Heart right ventricle (tissue), 16 donors: ENCODE measurements at regions not wholly inside any gene's neighbourhood (a gene's known extent, or its start where the extent isn't known, plus 50 kb on each side); places are given as distances from the start of the nearest gene placed in this dataset.
"Not testable (repeated sequence)": the region's sequence is repeated elsewhere in the genome, so short reads cannot be mapped to it uniquely, and the experiment has no call there.

Source experiments
- ATAC-seq, 8 donors: fragments of 200-7000 bp; cut with Tn5 transposase; one replicate each; pipeline ENCODE4 v1.9.1; 2020; ENCODE audit warnings: mild to moderate bottlenecking in 8 of 8, moderate library complexity in 8 of 8, moderate number of reproducible peaks in 1 of 8
- DNase-seq, 2 donors: peaks; one replicate each; pipeline ENCODE4 v3.0.0-alpha.2; 2020
- H3K27ac ChIP-seq, 10 donors: fragments of 200-600 bp; sonication (generic) in 2 of 10; one replicate each; pipeline versions ENCODE4 v1.5.0 to v1.8.0; 2020 to 2022; ENCODE audit warnings: mild to moderate bottlenecking in 3 of 10
- H3K27me3 ChIP-seq, 7 donors: fragments of 200-600 bp; one replicate each; pipeline ENCODE4 v1.8.0; 2021 to 2022; ENCODE audit warnings: mild to moderate bottlenecking in 2 of 7
- H3K36me3 ChIP-seq, 9 donors: fragments of 200-600 bp; sonication (generic) in 1 of 9; one replicate each; pipeline versions ENCODE4 v1.5.0 to v1.8.0; 2020 to 2022; ENCODE audit warnings: mild to moderate bottlenecking in 2 of 9
- H3K4me1 ChIP-seq, 9 donors: fragments of 200-600 bp; sonication (generic) in 1 of 9; one replicate each; pipeline versions ENCODE4 v1.5.0 to v1.8.0; 2020 to 2022; ENCODE audit warnings: mild to moderate bottlenecking in 4 of 9
- H3K4me3 ChIP-seq, 10 donors: fragments of 200-600 bp; sonication (generic) in 2 of 10; one replicate each; pipeline versions ENCODE4 v1.5.0 to v1.8.0; 2020 to 2022; ENCODE audit warnings: mild to moderate bottlenecking in 7 of 10, moderate library complexity in 2 of 10
- H3K9me3 ChIP-seq, 11 donors: fragments of 200-600 bp in 10 of 11; sonication (generic) in 2 of 11; one replicate each; pipeline versions ENCODE4 v1.5.0 to v1.8.0; 2013 to 2022; ENCODE audit warnings: mild to moderate bottlenecking in 2 of 11, control low read depth in 1 of 11, moderate library complexity in 1 of 11
- CTCF ChIP-seq, 9 donors: fragments of 200-600 bp; sonication (generic) in 2 of 9; IDR thresholded peaks; one replicate each; pipeline versions ENCODE4 v1.5.0 to v1.8.0; 2021 to 2022; ENCODE audit warnings: antibody characterized with exemption in 9 of 9, mild to moderate bottlenecking in 5 of 9, moderate library complexity in 1 of 9
- WGBS, 2 donors: extraction: QIAGEN DNeasy Blood & Tissue Kit; methylation state at CpG; one replicate each; pipeline ENCODE4 v1.1.7; 2013; ENCODE audit warnings: inconsistent platforms in 1 of 2; 5-methylcytosine and 5-hydroxymethylcytosine counted together
- intact Hi-C, 10 donors: fragments of 100-400 bp; cut with DNase I; formaldehyde crosslinking; loops; one replicate each; pipeline versions ENCODE4 v1.11.1 to v1.14.2; 2022
- donor health status: Arrhythmogenic right ventricular cardiomyopathy.
- donor health status: ischemic (EF 13 %, LVEDD 7.1; RV severe dilation, severe dysfunction).
- donor health status: healthy with polysubstance abuse.
- donor health status: DM: no; HTN: yes; CAD: no.
- donor health status: DM: no; HTN: no; CAD: no.
- donor health status: ischemic (EF 25% LVEDD 6.9; RV normal size, moderate dysfunction).
- donor health status: ischemic (EF 25% LVEDD 5.7; RV mildly dilated, moderate dysfunction).
- donor health status: healthy.
- donor health status: DM: yes; HTN: yes; CAD: no.
- donor health status: Ischemic cardiomyopathy.
- donor health status: ischemic (EF 35%, LVEDD 5.7; RV mildly dilated, moderate dysfunction).
- donor health status: nonischemic (EF 11% LVEDD 7.7; RV severe dilation, severe dysfunction).
- donor health status: DM: yes; HTN: yes; CAD: no.
- donor health status: PGD.
- donor health status: ischemic (EF 29% LVEDD 5.4; RV normal size, mild dysfunction).
- donor health status: nonischemic (EF 23%, LVEDD 6.1; RV moderate dilation, normal function).

- ATAC-seq: no peak
- H3K4me1 ChIP-seq: peaks cover 0 to 22% (median 5%) of the 10 kb centered on the region in 9 donors
- WGBS, 2 donors: 94 to 96% methylated on average over 9 of the region's 9 CpGs
These were observed 62.0 kb upstream of the TOP1 start for GRCh38 chr20:40966516-40967185.

DNA sequence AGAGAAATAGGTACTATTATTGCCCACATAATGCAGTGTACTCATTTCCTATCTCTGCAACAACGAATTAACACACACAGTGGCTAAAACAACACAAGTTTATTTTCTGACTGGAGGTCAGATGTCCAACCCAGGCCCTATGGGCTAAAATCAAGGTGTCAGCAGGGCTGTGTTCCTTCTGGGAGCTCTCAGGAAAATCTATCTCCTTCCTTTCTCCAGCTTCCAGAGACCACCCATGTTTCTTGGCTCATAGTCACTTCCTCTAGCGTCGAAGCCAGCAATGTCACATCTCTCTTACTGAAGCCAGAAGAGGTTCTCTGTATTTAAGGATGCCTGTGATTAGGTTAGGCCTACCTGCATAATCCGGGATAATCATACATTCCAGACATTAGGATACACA lies 60.9 kb upstream of the TOP1 start:
- no peaks in the 10 kb centered on the region for H3K36me3 ChIP-seq
- peaks cover 0 to 16% (median 0%) of the 10 kb centered on the region in 7 donors for H3K27me3 ChIP-seq
- no peak for DNase-seq
- no peak overlapping the region for H3K27ac ChIP-seq
- 70 to 82% methylated on average over 4 of the region's 4 CpGs for WGBS, 2 donors
- H3K4me3 ChIP-seq: no peak overlapping the region
- no peak for TF ChIP-seq CTCF (IDR thresholded peaks at IDR 0.05)
- H3K9me3 ChIP-seq: no peaks in the 10 kb centered on the region
- intact Hi-C loops: loop anchor here in 9 of 10 donors (1.0 to 10.0 kb wide), 12 partner anchors 125 to 1853 kb away; partner anchors contain the start of gene LPIN3 (in 1 of the 9)
- H3K4me1 ChIP-seq: peaks cover 0 to 13% (median 2%) of the 10 kb centered on the region in 9 donors
- peak in 1 of 8 donors; percentile 33 for ATAC-seq

More at GRCh38 chr20:40966516-40967185, 62.0 kb upstream of the TOP1 start:
- H3K27ac ChIP-seq: no peak overlapping the region
- no peak for DNase-seq
- no peaks in the 10 kb centered on the region for H3K9me3 ChIP-seq
- intact Hi-C loops: loop anchor here in 7 of 10 donors (5.0 to 10.0 kb wide), 10 partner anchors 126 to 1852 kb away; partner anchors contain the start of gene LPIN3 (in 1 of the 7)
- no peak overlapping the region for H3K4me3 ChIP-seq
- no peak for TF ChIP-seq CTCF (IDR thresholded peaks at IDR 0.05)
- H3K36me3 ChIP-seq: no peaks in the 10 kb centered on the region
- H3K27me3 ChIP-seq: peaks cover 0 to 16% (median 0%) of the 10 kb centered on the region in 7 donors

DNA sequence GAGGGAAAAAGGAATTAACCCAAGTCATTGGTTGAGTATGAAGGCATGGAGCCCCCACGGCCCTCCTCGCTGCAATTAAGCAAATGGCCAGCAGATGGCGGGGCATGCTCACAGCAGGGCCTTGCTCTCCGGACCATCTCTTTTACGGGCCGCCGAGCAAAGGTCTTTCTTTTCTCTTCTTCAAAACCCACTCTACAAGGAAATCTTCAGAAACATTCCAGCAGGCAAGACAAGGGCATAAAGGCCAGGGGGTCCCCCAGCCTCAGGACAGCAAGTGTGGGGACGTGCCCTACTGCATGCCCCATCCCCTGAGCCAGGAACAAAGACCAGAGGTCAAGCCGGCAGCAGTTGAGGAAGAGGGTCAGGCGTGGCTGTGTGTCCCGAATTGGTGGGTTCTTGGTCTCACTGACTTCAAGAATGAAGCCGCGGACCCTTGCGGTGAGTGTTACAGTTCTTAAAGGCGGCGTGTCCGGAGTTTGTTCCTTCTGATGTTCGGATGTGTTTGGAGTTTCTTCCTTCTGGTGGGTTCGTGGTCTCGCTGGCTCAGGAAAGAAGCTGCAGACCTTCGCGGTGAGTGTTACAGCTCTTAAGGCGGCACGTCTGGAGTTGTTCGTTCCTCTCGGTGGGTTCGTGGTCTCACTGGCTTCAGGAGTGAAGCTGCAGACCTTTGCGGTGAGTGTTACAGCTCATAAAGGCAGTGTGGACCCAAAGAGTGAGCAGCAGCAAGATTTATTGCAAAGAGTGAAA lies 59.6 kb upstream of the TOP1 start:
- intact Hi-C loops: loop anchor here (1.0 to 10.0 kb wide), 12 partner anchors 123 to 1854 kb away; partner anchors contain the start of gene LPIN3 (in 1 of the 10)
- ATAC-seq (peak; percentile 90 to 95 (median 94)), DNase-seq (peak; percentile 83 to 86)
- WGBS, 2 donors: 24% methylated on average over 25 to 28 of the region's 28 CpGs
- H3K4me1 ChIP-seq, H3K9me3 ChIP-seq, H3K36me3 ChIP-seq: not testable (repeated sequence)
- H3K27ac ChIP-seq: peak overlapping the region in 1 of 10 donors; percentile 18
- peaks cover 0 to 16% (median 0%) of the 10 kb centered on the region in 7 donors for H3K27me3 ChIP-seq
- peak overlapping the region in 9 of 10 donors; percentile 18 to 59 (median 51) for H3K4me3 ChIP-seq
- peak; percentile 95 to 99 (median 97) for TF ChIP-seq CTCF (IDR thresholded peaks at IDR 0.05)

DNA sequence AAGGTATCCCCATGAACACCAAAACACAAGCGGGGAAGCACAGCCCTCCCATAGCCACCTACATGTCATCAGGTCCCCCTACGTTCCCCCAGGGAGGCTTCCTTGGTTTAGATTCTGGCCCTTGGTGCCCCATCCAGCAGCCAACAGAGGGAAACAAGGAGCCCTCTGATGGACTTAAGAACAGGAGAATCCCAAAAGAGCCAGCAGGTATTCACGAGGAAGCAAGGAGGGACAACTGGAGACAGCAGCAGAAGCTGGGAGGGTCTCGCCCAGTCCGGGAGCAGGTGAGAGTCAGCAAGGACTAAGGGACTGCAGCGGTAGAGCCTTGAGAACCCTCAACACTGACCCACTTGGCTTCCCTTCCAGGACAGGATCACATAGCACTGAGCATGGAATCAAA lies 58.4 kb upstream of the TOP1 start:
- Histone ChIP-seq H3K4me3 (no peak overlapping the region), H3K27me3 (peaks cover 0 to 23% (median 0%) of the 10 kb centered on the region in 7 donors), H3K4me1 (peaks cover 0 to 10% (median 0%) of the 10 kb centered on the region in 9 donors), H3K9me3 (no peaks in the 10 kb centered on the region), H3K27ac (no peak overlapping the region), H3K36me3 (no peaks in the 10 kb centered on the region)
- no peak for TF ChIP-seq CTCF (IDR thresholded peaks at IDR 0.05)
- intact Hi-C loops: loop anchor here in 5 of 10 donors (5.0 to 10.0 kb wide), 4 partner anchors 122 to 375 kb away; partner anchors contain the start of gene LPIN3 (in 2 of the 5)
- no peak for DNase-seq
- 93 to 96% methylated on average over 6 of the region's 6 CpGs for WGBS, 2 donors
- ATAC-seq: no peak
